H9 (cell line): ENCODE measurements at regions not wholly inside any gene's neighbourhood (a gene's known extent, or its start where the extent isn't known, plus 50 kb on each side); places are given as distances from the start of the nearest gene placed in this dataset.

Experiments
- DNase-seq: peaks from one replicate; pipeline ENCODE4 v3.0.0-alpha.2; 2017
- H2AFZ ChIP-seq: one replicate; pipeline ENCODE4 v1.6.1; 2013; ENCODE audit warnings: mild to moderate bottlenecking, low read length, control low read depth, moderate library complexity
- H2AK5ac ChIP-seq: 2 replicates; pipeline ENCODE4 v1.6.1; 2013; ENCODE audit warnings: low read length, control low read depth, mixed read lengths; ENCODE audit not compliant: insufficient read length
- H2BK120ac ChIP-seq: one replicate; pipeline ENCODE4 v1.6.1; 2013; ENCODE audit warnings: low read depth, mild to moderate bottlenecking, low read length, control low read depth, inconsistent platforms; ENCODE audit not compliant: poor library complexity, severe bottlenecking
- H2BK12ac ChIP-seq: 2 replicates; pipeline ENCODE4 v1.6.1; 2013; ENCODE audit warnings: low read length, control low read depth, mixed read lengths, low read depth; ENCODE audit not compliant: insufficient read length
- H2BK15ac ChIP-seq: 2 replicates; pipeline ENCODE4 v1.6.1; 2013; ENCODE audit warnings: low read depth, low read length, control low read depth
- H2BK20ac ChIP-seq: one replicate; pipeline ENCODE4 v1.6.1; 2013; ENCODE audit warnings: low read depth, mild to moderate bottlenecking, low read length, control low read depth, inconsistent platforms; ENCODE audit not compliant: poor library complexity, severe bottlenecking
- H2BK5ac ChIP-seq: 2 replicates; pipeline ENCODE4 v1.6.1; 2013; ENCODE audit warnings: low read length, control low read depth, mixed read lengths; ENCODE audit not compliant: insufficient read length
- H3K14ac ChIP-seq: 2 replicates; pipeline ENCODE4 v1.6.1; 2013; ENCODE audit warnings: low read length, control low read depth; ENCODE audit not compliant: insufficient read depth
- H3K18ac ChIP-seq: 2 replicates; pipeline ENCODE4 v1.6.1; 2013; ENCODE audit warnings: low read depth, mild to moderate bottlenecking, mixed read lengths, low read length, control low read depth; ENCODE audit not compliant: insufficient read length
- H3K23ac ChIP-seq: 2 replicates; pipeline ENCODE4 v1.6.1; 2013; ENCODE audit warnings: low read length, control low read depth, mixed read lengths, low read depth; ENCODE audit not compliant: insufficient read length
- H3K23me2 ChIP-seq: 2 replicates; pipeline ENCODE4 v1.6.1; 2013; ENCODE audit warnings: low read depth, mild to moderate bottlenecking, mixed read lengths, low read length, control low read depth; ENCODE audit not compliant: insufficient read length, poor library complexity, severe bottlenecking
- H3K27ac ChIP-seq: 2 replicates; pipeline ENCODE4 v1.5.1; 2013; ENCODE audit warnings: low read length, control low read depth, mixed read lengths, low read depth; ENCODE audit not compliant: insufficient read length
- H3K27me3 ChIP-seq: 2 replicates; pipeline ENCODE4 v1.6.1; 2013; ENCODE audit warnings: low read length, control low read depth, inconsistent platforms; ENCODE audit not compliant: insufficient read depth
- H3K4ac ChIP-seq: 2 replicates; pipeline ENCODE4 v1.6.1; 2013; ENCODE audit warnings: low read depth, mild to moderate bottlenecking, control low read depth, inconsistent platforms, low read length, moderate library complexity
- H3K4me1 ChIP-seq: 2 replicates; pipeline ENCODE4 v1.6.1; 2013; ENCODE audit warnings: low read length, control low read depth, inconsistent platforms; ENCODE audit not compliant: insufficient read depth
- H3K4me2 ChIP-seq: 2 replicates; pipeline ENCODE4 v1.6.1; 2013; ENCODE audit warnings: low read length, control low read depth, mixed read lengths; ENCODE audit not compliant: insufficient read length, insufficient read depth
- H3K56ac ChIP-seq: 2 replicates; pipeline ENCODE4 v1.6.1; 2013; ENCODE audit warnings: low read depth, mild to moderate bottlenecking, mixed read lengths, low read length, control low read depth; ENCODE audit not compliant: insufficient read length
- H3K79me1 ChIP-seq: 2 replicates; pipeline ENCODE4 v1.6.1; 2013; ENCODE audit warnings: low read depth, mild to moderate bottlenecking, moderate library complexity, low read length, control low read depth, inconsistent platforms; ENCODE audit not compliant: insufficient read depth, poor library complexity, severe bottlenecking
- H3K79me2 ChIP-seq: 2 replicates; pipeline ENCODE4 v1.6.1; 2013; ENCODE audit warnings: low read length, control low read depth, inconsistent platforms; ENCODE audit not compliant: insufficient read depth
- H3K9ac ChIP-seq: 2 replicates; pipeline ENCODE4 v1.6.1; 2013; ENCODE audit warnings: low read length, control low read depth, mixed read lengths; ENCODE audit not compliant: insufficient read length; ENCODE audit errors: extremely low read depth
- H3K9me3 ChIP-seq: one replicate; pipeline ENCODE4 v1.6.1; 2013; ENCODE audit warnings: low read depth, low read length, inconsistent platforms; ENCODE audit not compliant: control insufficient read depth
- H3T11ph ChIP-seq: one replicate; pipeline ENCODE4 v1.6.1; 2013; ENCODE audit warnings: mild to moderate bottlenecking, low read length, control low read depth, inconsistent platforms
- H4K20me1 ChIP-seq: one replicate; pipeline ENCODE4 v1.6.1; 2013; ENCODE audit not compliant: control insufficient read depth, insufficient read length, insufficient read depth
- H4K5ac ChIP-seq: 2 replicates; pipeline ENCODE4 v1.6.1; 2013; ENCODE audit warnings: low read depth, mild to moderate bottlenecking, mixed read lengths, low read length, control low read depth; ENCODE audit not compliant: insufficient read length
- H4K8ac ChIP-seq: replicated peaks from 2 replicates; pipeline ENCODE4 v1.6.1; 2013; ENCODE audit warnings: low read length, control low read depth, mixed read lengths, low read depth; ENCODE audit not compliant: insufficient read length
- H4K91ac ChIP-seq: 2 replicates; pipeline ENCODE4 v1.6.1; 2013; ENCODE audit warnings: low read depth, mild to moderate bottlenecking, moderate library complexity, mixed read lengths, low read length, control low read depth; ENCODE audit not compliant: insufficient read length
- H3K27ac Mint-ChIP-seq, 3 experiments: 2 replicates in 2 of 3; 3 replicates in 1 of 3; pipeline ENCODE4 v1.8.0; 2020 to 2021; ENCODE audit warnings: mixed read lengths in 3 of 3, mild to moderate bottlenecking in 1 of 3, moderate library complexity in 1 of 3
- H3K27me3 Mint-ChIP-seq: 2 replicates; pipeline ENCODE4 v1.8.0; 2021; ENCODE audit warnings: low read depth, mild to moderate bottlenecking, moderate library complexity, mixed read lengths
- H3K36me3 Mint-ChIP-seq, 3 experiments: 2 replicates in 2 of 3; 3 replicates in 1 of 3; pipeline ENCODE4 v1.8.0; 2020 to 2021; ENCODE audit warnings: low read depth in 3 of 3, mixed read lengths in 3 of 3; ENCODE audit not compliant: insufficient read depth in 1 of 3
- H3K4me1 Mint-ChIP-seq, 2 experiments: 2 replicates each; pipeline ENCODE4 v1.8.0; 2020; ENCODE audit warnings: mixed read lengths in 2 of 2
- H3K4me3 Mint-ChIP-seq, 2 experiments: 2 replicates in 1 of 2; 3 replicates in 1 of 2; pipeline ENCODE4 v1.8.0; 2020 to 2021; ENCODE audit warnings: mild to moderate bottlenecking in 2 of 2, mixed read lengths in 2 of 2, moderate library complexity in 1 of 2
- H3K9me3 Mint-ChIP-seq, 2 experiments: 2 replicates in 1 of 2; 3 replicates in 1 of 2; pipeline ENCODE4 v1.8.0; 2020; ENCODE audit warnings: mild to moderate bottlenecking in 2 of 2, mixed read lengths in 2 of 2, moderate library complexity in 1 of 2
- WGBS: extraction: QIAGEN DNeasy Blood & Tissue Kit; methylation state at CpG from one replicate; pipeline ENCODE4 v1.1.7; 2013; ENCODE audit warnings: missing lambda C conversion rate, low lambda C conversion rate, mixed read lengths; ENCODE audit not compliant: insufficient read length; ENCODE audit errors: extremely low coverage; 5-methylcytosine and 5-hydroxymethylcytosine counted together
- TF ChIP-seq, protein P1 (sequence below): fragments of 200-600 bp; sonication (generic); conservative IDR thresholded peaks from 3 replicates; pipeline ENCODE4 v1.8.0; 2021; ENCODE audit warnings: antibody characterized with exemption, mild to moderate bottlenecking

GRCh38 chr1:30623431-30623830, 100.0 kb downstream of the MATN1 start:
- Histone ChIP-seq H3K4ac (no peak overlapping the region), H2BK15ac (no peak overlapping the region), H4K5ac (no peak overlapping the region), H3K79me1 (no peaks in the 10 kb centered on the region), H3K79me2 (no peaks in the 10 kb centered on the region), H3K18ac (no peak overlapping the region), H3K9ac (no peak overlapping the region), H3K9me3 (no peaks in the 10 kb centered on the region), H3K14ac (no peak overlapping the region), H3K56ac (no peak overlapping the region), H2BK120ac (no peak overlapping the region), H3K4me2 (no peak overlapping the region), H2BK12ac (no peak overlapping the region), H3K27ac (no peak overlapping the region), H2AK5ac (no peak overlapping the region), H3K23me2 (no peaks in the 10 kb centered on the region), H3T11ph (no peak overlapping the region), H4K20me1 (no peaks in the 10 kb centered on the region), H4K91ac (no peak overlapping the region), H3K27me3 (no peaks in the 10 kb centered on the region; the same call in 1 of the 2 replicates), H3K4me1 (no peaks in the 10 kb centered on the region), H2AFZ (no peak overlapping the region), H2BK20ac (no peak overlapping the region), H4K8ac (no peak overlapping the region), H2BK5ac (no peak overlapping the region), H3K23ac (no peak overlapping the region)
- peaks cover 0 to 3% (median 0%) of the 10 kb centered on the region in 3 experiments; a peak in 2 of 7 replicates for H3K36me3 Mint-ChIP-seq
- DNase-seq = no peak
- no peak overlapping the region for H3K4me3 Mint-ChIP-seq
- H3K27ac Mint-ChIP-seq = no peak overlapping the region
- TF ChIP-seq, protein P1, sequence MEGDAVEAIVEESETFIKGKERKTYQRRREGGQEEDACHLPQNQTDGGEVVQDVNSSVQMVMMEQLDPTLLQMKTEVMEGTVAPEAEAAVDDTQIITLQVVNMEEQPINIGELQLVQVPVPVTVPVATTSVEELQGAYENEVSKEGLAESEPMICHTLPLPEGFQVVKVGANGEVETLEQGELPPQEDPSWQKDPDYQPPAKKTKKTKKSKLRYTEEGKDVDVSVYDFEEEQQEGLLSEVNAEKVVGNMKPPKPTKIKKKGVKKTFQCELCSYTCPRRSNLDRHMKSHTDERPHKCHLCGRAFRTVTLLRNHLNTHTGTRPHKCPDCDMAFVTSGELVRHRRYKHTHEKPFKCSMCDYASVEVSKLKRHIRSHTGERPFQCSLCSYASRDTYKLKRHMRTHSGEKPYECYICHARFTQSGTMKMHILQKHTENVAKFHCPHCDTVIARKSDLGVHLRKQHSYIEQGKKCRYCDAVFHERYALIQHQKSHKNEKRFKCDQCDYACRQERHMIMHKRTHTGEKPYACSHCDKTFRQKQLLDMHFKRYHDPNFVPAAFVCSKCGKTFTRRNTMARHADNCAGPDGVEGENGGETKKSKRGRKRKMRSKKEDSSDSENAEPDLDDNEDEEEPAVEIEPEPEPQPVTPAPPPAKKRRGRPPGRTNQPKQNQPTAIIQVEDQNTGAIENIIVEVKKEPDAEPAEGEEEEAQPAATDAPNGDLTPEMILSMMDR = no peak
- H3K4me1 Mint-ChIP-seq = peaks cover 0 to under 1% of the 10 kb centered on the region in 2 experiments; a peak in 1 of 4 replicates
- H3K9me3 Mint-ChIP-seq = peaks cover 23 to 28% of the 10 kb centered on the region in 2 experiments
- peaks cover 15% of the 10 kb centered on the region for H3K27me3 Mint-ChIP-seq
- no CpG with 5 or more reads among the region's 1 CpG for WGBS
